Tibial nerve (tissue), 4 donors: ENCODE measurements at regions not wholly inside any gene's neighbourhood (a gene's known extent, or its start where the extent isn't known, plus 50 kb on each side); places are given as distances from the start of the nearest gene placed in this dataset.

Experiments used
- DNase-seq, 2 donors: peaks; one replicate each; pipeline ENCODE4 v3.0.0-alpha.2; 2019; ENCODE audit warnings: low spot score in 2 of 2
- H3K27ac ChIP-seq, 4 donors: fragments of 200-600 bp; sonication (generic) in 3 of 4; one replicate each; pipeline ENCODE4 v1.5.1; 2017 to 2019; ENCODE audit warnings: mild to moderate bottlenecking in 1 of 4
- H3K27me3 ChIP-seq, 2 donors: fragments of 200-600 bp; sonication (generic) in 1 of 2; one replicate each; pipeline versions ENCODE4 v1.5.1 to v1.6.0; 2017 to 2019
- H3K36me3 ChIP-seq, 3 donors: fragments of 200-600 bp; sonication (generic); one replicate each; pipeline ENCODE4 v1.5.1; 2018 to 2019
- H3K4me1 ChIP-seq, 4 donors: fragments of 200-600 bp; sonication (generic) in 3 of 4; one replicate each; pipeline ENCODE4 v1.5.1; 2017 to 2019
- H3K4me3 ChIP-seq, 4 donors: fragments of 200-600 bp; sonication (generic) in 3 of 4; one replicate each; pipeline ENCODE4 v1.5.1; 2017 to 2019; ENCODE audit warnings: mild to moderate bottlenecking in 1 of 4, moderate library complexity in 1 of 4
- H3K9me3 ChIP-seq, 4 donors: fragments of 200-600 bp; sonication (generic) in 3 of 4; one replicate each; pipeline ENCODE4 v1.5.1; 2017 to 2019
- EP300 ChIP-seq, 2 donors: sonication (generic); formaldehyde crosslinking; IDR thresholded peaks; one replicate each; pipeline ENCODE4 v1.6.1; 2017; ENCODE audit warnings: antibody characterized with exemption in 2 of 2, mild to moderate bottlenecking in 1 of 2
- POLR2A ChIP-seq, 2 donors: fragments of 450-650 bp; IDR thresholded peaks; one replicate each; pipeline ENCODE4 v1.6.1; 2017; ENCODE audit warnings: antibody characterized with exemption in 2 of 2, mild to moderate bottlenecking in 2 of 2, moderate library complexity in 2 of 2
- WGBS, 2 donors: methylation state at CpG; one replicate each; pipeline ENCODE4 v1.1.5; 2018; 5-methylcytosine and 5-hydroxymethylcytosine counted together
- TF ChIP-seq, protein P1 (sequence below), 5 experiments: fragments of 200-600 bp in 3 of 5; fragments of 450-650 bp in 2 of 5; sonication (generic) in 3 of 5; IDR thresholded peaks; one replicate each; pipeline ENCODE4 v1.5.1; 2016 to 2019; ENCODE audit warnings: antibody characterized with exemption in 5 of 5, mild to moderate bottlenecking in 3 of 5, moderate library complexity in 2 of 5

DNA sequence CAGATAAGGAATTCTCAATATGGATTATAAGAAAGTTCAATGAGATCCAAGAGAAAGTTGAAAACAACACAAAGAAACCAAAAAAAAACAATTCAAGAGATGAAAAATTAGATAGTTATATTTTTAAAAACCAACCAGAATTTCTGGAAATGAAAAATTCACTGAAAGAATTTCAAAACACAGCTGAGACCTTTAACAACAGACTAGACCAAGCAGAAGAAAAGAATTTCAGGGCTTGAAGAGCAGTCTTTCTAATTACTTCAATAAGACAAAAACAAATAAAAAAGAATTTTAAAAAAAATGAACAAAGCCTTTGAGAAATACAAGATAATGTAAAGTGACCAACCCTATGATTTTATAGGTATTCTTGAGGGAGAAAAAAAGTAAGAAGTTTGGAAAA, 155.4 kb downstream of the ZMAT3 start:
- no peak for TF ChIP-seq POLR2A (IDR thresholded peaks at IDR 0.05)
- no peak for TF ChIP-seq EP300 (IDR thresholded peaks at IDR 0.05)
- TF ChIP-seq, protein P1, sequence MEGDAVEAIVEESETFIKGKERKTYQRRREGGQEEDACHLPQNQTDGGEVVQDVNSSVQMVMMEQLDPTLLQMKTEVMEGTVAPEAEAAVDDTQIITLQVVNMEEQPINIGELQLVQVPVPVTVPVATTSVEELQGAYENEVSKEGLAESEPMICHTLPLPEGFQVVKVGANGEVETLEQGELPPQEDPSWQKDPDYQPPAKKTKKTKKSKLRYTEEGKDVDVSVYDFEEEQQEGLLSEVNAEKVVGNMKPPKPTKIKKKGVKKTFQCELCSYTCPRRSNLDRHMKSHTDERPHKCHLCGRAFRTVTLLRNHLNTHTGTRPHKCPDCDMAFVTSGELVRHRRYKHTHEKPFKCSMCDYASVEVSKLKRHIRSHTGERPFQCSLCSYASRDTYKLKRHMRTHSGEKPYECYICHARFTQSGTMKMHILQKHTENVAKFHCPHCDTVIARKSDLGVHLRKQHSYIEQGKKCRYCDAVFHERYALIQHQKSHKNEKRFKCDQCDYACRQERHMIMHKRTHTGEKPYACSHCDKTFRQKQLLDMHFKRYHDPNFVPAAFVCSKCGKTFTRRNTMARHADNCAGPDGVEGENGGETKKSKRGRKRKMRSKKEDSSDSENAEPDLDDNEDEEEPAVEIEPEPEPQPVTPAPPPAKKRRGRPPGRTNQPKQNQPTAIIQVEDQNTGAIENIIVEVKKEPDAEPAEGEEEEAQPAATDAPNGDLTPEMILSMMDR (IDR thresholded peaks at IDR 0.05): no peak
- Histone ChIP-seq H3K4me3 (no peak overlapping the region), H3K36me3 (no peaks in the 10 kb centered on the region), H3K27ac (no peak overlapping the region), H3K27me3 (no peaks in the 10 kb centered on the region), H3K4me1 (no peaks in the 10 kb centered on the region), H3K9me3 (peaks cover 0 to 43% (median 0%) of the 10 kb centered on the region in 4 donors)
- no peak for DNase-seq

DNA sequence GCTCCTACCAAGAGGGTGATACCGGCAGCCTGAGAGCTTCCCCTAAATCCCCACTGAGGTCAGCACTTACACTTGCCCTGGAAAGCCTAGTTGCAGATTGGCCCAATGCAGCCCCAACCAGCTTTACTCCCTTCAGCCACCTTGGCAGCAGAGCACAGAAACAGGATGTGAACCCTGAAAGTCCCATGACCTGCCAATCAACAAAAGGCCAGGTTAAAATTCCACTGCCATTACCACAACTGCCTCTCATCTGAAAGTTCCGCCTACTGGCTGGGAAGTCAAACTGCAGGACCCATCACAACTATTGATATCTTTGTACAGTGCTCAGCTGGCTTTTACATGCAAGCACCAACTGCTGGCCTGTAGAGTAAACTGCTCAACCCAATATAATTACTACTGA, 156.2 kb downstream of the ZMAT3 start:
- Histone ChIP-seq H3K9me3 (peaks cover 0 to 43% (median 0%) of the 10 kb centered on the region in 4 donors), H3K27ac (no peak overlapping the region), H3K4me3 (no peak overlapping the region), H3K4me1 (no peaks in the 10 kb centered on the region), H3K27me3 (no peaks in the 10 kb centered on the region), H3K36me3 (no peaks in the 10 kb centered on the region)
- DNase-seq: no peak
- no peak for TF ChIP-seq POLR2A (IDR thresholded peaks at IDR 0.05)
- TF ChIP-seq, protein P1 (IDR thresholded peaks at IDR 0.05): no peak
- TF ChIP-seq EP300 (IDR thresholded peaks at IDR 0.05): no peak
- WGBS, 2 donors: 97 to 100% methylated on average over 1 to 2 of the region's 2 CpGs

DNA sequence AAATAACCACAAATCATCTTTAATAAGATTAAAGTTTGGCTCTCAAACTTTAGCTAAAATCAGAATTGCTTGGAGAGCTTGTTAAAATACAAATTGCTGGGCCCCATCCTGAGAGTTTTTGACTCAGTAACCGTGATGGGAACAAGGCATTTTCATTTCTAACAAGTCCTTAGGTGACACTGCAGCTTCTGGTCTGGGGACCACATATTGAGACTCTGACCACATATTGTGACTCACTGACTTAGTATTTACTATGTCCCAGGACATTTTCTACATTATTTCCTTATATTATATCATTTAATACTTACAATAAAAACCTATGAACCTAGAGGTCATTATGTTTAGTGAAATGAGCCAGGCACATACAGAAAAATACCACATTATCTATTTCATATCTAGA, 164.5 kb downstream of the ZMAT3 start:
- TF ChIP-seq EP300 (IDR thresholded peaks at IDR 0.05) (no peak), POLR2A (IDR thresholded peaks at IDR 0.05) (no peak)
- no peaks in the 10 kb centered on the region for H3K36me3 ChIP-seq
- WGBS, 2 donors: 65 to 75% methylated on average over 1 of the region's 1 CpG

DNA sequence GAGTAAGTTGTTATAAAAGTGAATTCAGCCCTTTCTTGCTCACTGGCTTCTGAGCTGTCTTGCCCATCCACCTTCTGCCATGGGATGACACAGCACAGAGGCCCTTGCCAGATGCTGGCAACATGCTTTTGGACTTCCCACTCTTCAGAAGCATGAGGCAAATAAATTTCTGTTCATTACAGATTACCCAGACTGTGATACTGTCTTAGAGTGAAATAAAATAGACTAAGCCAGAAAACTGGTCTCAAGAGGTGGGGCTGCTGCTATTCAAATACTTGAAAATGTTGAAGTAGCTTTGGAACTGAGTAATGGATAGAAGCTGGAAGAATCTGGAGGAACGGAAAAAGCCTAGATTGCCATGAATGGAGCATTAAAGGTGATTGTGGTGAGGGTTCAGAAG, 170.4 kb downstream of the ZMAT3 start:
- Histone ChIP-seq H3K27me3 (no peaks in the 10 kb centered on the region), H3K4me1 (no peaks in the 10 kb centered on the region), H3K36me3 (no peaks in the 10 kb centered on the region), H3K27ac (no peak overlapping the region), H3K4me3 (no peak overlapping the region), H3K9me3 (no peaks in the 10 kb centered on the region)
- TF ChIP-seq, protein P1 (IDR thresholded peaks at IDR 0.05): no peak
- TF ChIP-seq EP300 (IDR thresholded peaks at IDR 0.05) (no peak), POLR2A (IDR thresholded peaks at IDR 0.05) (no peak)
- DNase-seq: no peak
- 74 to 81% methylated on average over 1 of the region's 1 CpG for WGBS, 2 donors

More for the DNA sequence above, 164.5 kb downstream of the ZMAT3 start:
- Histone ChIP-seq H3K9me3 (peaks cover 0 to under 1% (median 0%) of the 10 kb centered on the region in 4 donors), H3K4me3 (no peak overlapping the region), H3K4me1 (no peaks in the 10 kb centered on the region), H3K27ac (no peak overlapping the region), H3K27me3 (no peaks in the 10 kb centered on the region)
- no peak for DNase-seq

DNA sequence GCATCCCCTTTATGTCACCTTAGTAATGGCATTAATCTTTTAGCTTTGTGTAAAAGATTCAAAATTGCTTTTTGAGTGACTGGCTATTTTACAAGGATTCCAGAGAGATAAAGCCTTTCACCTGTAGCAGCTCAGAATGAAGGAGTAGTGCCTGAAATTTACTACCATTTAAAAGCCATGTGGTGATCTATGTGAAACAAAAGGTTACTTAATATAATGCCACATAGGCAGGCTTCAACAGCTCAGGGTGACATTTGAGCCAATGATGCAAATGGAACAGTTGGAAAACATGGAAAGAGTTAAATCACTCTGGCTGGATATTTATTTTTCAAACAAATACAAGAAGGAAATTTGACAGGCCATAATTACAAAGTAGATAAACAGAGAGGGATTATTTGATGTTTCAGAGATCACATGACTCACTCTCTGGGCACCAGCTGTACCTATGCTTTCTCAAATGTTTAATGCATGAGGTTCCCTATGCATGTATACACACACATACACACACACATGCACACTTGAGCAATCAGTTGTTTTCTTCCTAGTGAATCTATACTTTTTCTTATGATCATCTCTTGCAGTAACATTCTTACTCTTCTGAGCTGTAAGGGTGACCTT, 171.5 kb downstream of the ZMAT3 start:
- Histone ChIP-seq H3K27ac (no peak overlapping the region), H3K27me3 (no peaks in the 10 kb centered on the region), H3K9me3 (no peaks in the 10 kb centered on the region), H3K36me3 (no peaks in the 10 kb centered on the region), H3K4me3 (no peak overlapping the region), H3K4me1 (no peaks in the 10 kb centered on the region)
- TF ChIP-seq, protein P1 (IDR thresholded peaks at IDR 0.05): no peak
- TF ChIP-seq POLR2A (IDR thresholded peaks at IDR 0.05) (no peak), EP300 (IDR thresholded peaks at IDR 0.05) (no peak)
- no peak for DNase-seq
